Hepatocyte (in vitro differentiated cells): ENCODE measurements at regions not wholly inside any gene's neighbourhood (a gene's known extent, or its start where the extent isn't known, plus 50 kb on each side); places are given as distances from the start of the nearest gene placed in this dataset.

Experiments
- EZH2phosphoT487 ChIP-seq: fragments of 200-600 bp; sonication (generic); IDR thresholded peaks from one replicate; pipeline ENCODE4 v1.6.1; 2018; ENCODE audit warnings: antibody characterized with exemption, mild to moderate bottlenecking, low read depth, moderate library complexity; ENCODE audit not compliant: unreplicated experiment, severe bottlenecking
- TF ChIP-seq, protein P1 (sequence below): fragments of 200-600 bp; sonication (generic); IDR thresholded peaks from 2 replicates; pipeline ENCODE4 v1.5.1; 2016; ENCODE audit warnings: antibody characterized with exemption, mild to moderate bottlenecking; ENCODE audit not compliant: poor library complexity

- TF ChIP-seq, protein P1, sequence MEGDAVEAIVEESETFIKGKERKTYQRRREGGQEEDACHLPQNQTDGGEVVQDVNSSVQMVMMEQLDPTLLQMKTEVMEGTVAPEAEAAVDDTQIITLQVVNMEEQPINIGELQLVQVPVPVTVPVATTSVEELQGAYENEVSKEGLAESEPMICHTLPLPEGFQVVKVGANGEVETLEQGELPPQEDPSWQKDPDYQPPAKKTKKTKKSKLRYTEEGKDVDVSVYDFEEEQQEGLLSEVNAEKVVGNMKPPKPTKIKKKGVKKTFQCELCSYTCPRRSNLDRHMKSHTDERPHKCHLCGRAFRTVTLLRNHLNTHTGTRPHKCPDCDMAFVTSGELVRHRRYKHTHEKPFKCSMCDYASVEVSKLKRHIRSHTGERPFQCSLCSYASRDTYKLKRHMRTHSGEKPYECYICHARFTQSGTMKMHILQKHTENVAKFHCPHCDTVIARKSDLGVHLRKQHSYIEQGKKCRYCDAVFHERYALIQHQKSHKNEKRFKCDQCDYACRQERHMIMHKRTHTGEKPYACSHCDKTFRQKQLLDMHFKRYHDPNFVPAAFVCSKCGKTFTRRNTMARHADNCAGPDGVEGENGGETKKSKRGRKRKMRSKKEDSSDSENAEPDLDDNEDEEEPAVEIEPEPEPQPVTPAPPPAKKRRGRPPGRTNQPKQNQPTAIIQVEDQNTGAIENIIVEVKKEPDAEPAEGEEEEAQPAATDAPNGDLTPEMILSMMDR: no peak
- no peak for TF ChIP-seq EZH2phosphoT487
Measured at GRCh38 chr3:161977063-161977462, 480.5 kb downstream of the OTOL1 start.
